AG04450 (cell line): ENCODE measurements at regions not wholly inside any gene's neighbourhood (a gene's known extent, or its start where the extent isn't known, plus 50 kb on each side); places are given as distances from the start of the nearest gene placed in this dataset.

ENCODE experiments used
- CTCF ChIA-PET: fragments of 300-600, 350-600 bp; formaldehyde crosslinking; extraction: SDS; loops from one replicate; lab custom pipeline; 2022; ENCODE audit warnings: antibody characterized with exemption, inconsistent platforms; lab: Charles Lee
- POLR2A ChIA-PET: fragments of 350-600 bp; formaldehyde crosslinking; extraction: SDS; loops from one replicate; lab custom pipeline; 2021; ENCODE audit warnings: antibody characterized with exemption, inconsistent platforms; lab: Yijun Ruan, JAX
- DNase-seq: peaks from one replicate; pipeline ENCODE4 v3.0.0-alpha.2; 2011; ENCODE audit warnings: low read depth, low spot score
- H3K27ac ChIP-seq: one replicate; pipeline ENCODE4 v1.5.1; 2012; ENCODE audit warnings: low read depth, low read length, control low read depth
- H3K27me3 ChIP-seq: one replicate; pipeline ENCODE4 v1.6.0; 2012; ENCODE audit warnings: low read length; ENCODE audit not compliant: control insufficient read depth, insufficient read depth
- H3K4me3 ChIP-seq: 2 replicates; pipeline ENCODE4 v1.5.1; 2011; ENCODE audit warnings: mild to moderate bottlenecking, low read depth, low read length, control low read depth
- H3K9me3 ChIP-seq: 2 replicates; pipeline ENCODE4 v1.5.1; 2012; ENCODE audit warnings: low read length; ENCODE audit not compliant: control insufficient read depth, insufficient read depth
- CTCF ChIP-seq: IDR thresholded peaks from 2 replicates; pipeline ENCODE4 v1.5.1; 2011; ENCODE audit warnings: low read depth, low read length, control low read depth, inconsistent platforms

GRCh38 chr1:216818284-216818683, 95.1 kb upstream of the ESRRG start:
- H3K4me3 ChIP-seq: no peak overlapping the region
- CTCF ChIA-PET: no interaction called here
- POLR2A ChIA-PET: no interaction called here

DNA sequence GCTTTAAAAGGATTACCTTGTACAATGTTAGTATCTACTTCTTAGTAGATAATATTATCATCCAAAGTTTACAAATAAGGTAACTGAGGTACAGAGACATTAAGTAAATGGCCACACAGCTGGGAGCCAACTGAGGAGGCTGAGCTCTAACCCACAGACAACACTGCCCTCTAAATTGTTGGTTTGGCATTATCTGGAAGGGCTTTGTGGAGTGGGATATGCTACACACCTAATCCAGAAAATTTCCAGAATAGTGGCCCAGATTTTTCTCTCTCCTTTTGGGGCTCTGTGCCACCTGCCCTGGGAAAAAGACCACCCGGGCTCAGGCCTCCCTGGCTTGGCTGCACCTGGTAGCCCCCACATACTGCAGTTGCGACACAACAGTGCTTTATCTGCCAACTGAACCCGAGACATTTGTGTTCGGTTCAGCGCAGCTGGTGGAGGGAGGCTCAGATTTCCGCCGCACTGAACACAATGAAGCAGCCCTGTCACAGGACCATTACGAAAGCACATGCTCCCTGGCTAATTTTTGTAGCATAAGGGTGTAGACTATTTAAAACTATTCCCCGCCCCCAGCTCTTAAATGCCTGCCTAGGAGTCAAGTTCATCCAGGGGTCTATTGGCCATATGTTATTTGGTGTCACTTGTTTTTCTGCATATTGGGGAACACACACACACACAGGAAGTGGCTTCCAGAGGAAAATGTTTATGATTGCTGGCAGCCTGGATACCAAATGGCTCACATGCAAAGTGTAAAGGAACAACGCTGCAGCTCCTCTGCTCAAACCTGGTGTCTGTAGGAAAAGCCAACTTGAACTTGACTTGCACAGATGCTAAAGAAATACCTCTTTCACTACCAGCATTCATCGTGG, 92.3 kb upstream of the ESRRG start:
- H3K9me3 ChIP-seq: no peaks in the 10 kb centered on the region
- no peaks in the 10 kb centered on the region for H3K27me3 ChIP-seq
- H3K27ac ChIP-seq: peak overlapping the region; percentile 33
- ChIA-PET POLR2A (no interaction called here), CTCF (interaction anchor here (0.9 to 1.7 kb wide), 2 partner anchors 130 to 846 kb away, joined by 3 to 5 read pairs; no protein-coding TSS in a partner anchor)
- DNase-seq: peak; percentile 11
- no peak overlapping the region for H3K4me3 ChIP-seq
- no peak for TF ChIP-seq CTCF

More at GRCh38 chr1:216818284-216818683, 95.1 kb upstream of the ESRRG start:
- H3K27me3 ChIP-seq: no peaks in the 10 kb centered on the region
- H3K9me3 ChIP-seq: no peaks in the 10 kb centered on the region
- H3K27ac ChIP-seq: no peak overlapping the region
- DNase-seq: no peak
- no peak for TF ChIP-seq CTCF

GRCh38 chr1:216814576-216815259, 91.5 kb upstream of the ESRRG start:
- H3K9me3 ChIP-seq: no peaks in the 10 kb centered on the region

DNA sequence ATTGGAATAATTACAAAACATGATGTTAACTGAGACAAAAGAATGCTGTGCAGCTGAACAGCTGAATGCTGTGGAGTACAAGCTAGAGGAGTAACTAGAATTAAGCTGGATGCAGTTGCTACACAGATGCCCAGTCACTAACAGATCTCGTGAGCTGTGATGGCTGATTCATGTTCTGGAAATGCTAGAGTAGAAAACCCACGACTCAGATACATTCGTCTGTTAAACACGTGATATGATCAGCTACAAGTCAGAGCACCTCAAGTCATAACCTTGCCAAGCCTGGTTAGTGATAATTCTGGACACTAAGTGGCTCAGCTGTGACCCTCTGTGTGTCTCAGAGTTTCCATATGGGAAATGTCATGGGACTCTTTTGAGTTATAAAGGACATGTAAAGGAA, 89.7 kb upstream of the ESRRG start:
- Histone ChIP-seq H3K27ac (no peak overlapping the region), H3K27me3 (no peaks in the 10 kb centered on the region), H3K4me3 (no peak overlapping the region), H3K9me3 (no peaks in the 10 kb centered on the region)
- ChIA-PET CTCF (interaction anchor here (1.5 kb wide), 1 partner anchor 63 kb away, joined by 3 read pairs; no protein-coding TSS in a partner anchor), POLR2A (no interaction called here)
- no peak for TF ChIP-seq CTCF
- DNase-seq: peak; percentile 43

More at GRCh38 chr1:216814576-216815259, 91.5 kb upstream of the ESRRG start:
- DNase-seq: no peak
- TF ChIP-seq CTCF: no peak
- no peaks in the 10 kb centered on the region for H3K27me3 ChIP-seq
- POLR2A ChIA-PET: no interaction called here
- no peak overlapping the region for H3K4me3 ChIP-seq
- CTCF ChIA-PET: no interaction called here
- no peak overlapping the region for H3K27ac ChIP-seq

- ChIA-PET CTCF (no interaction called here), POLR2A (no interaction called here)
These were observed 86.4 kb upstream of the ESRRG start for GRCh38 chr1:216809649-216810048.

More at GRCh38 chr1:216809649-216810048, 86.4 kb upstream of the ESRRG start:
- no peak for DNase-seq
- Histone ChIP-seq H3K27me3 (no peaks in the 10 kb centered on the region), H3K9me3 (no peaks in the 10 kb centered on the region), H3K4me3 (no peak overlapping the region), H3K27ac (no peak overlapping the region)
- no peak for TF ChIP-seq CTCF
